OCI-LY7 (cell line): ENCODE measurements at regions not wholly inside any gene's neighbourhood (a gene's known extent, or its start where the extent isn't known, plus 50 kb on each side); places are given as distances from the start of the nearest gene placed in this dataset.

ENCODE experiments used
- BruUV-seq: library from RNA; stranded (reverse); fragments of 400-500 nt; replicated peaks from 2 replicates; lab custom pipeline; 2021; lab: Mats Ljungman, UMichigan
- CTCF ChIA-PET: fragments of 300-600 bp; sonication (Branson Sonifier 250); formaldehyde crosslinking; loops from one replicate; lab custom pipeline; 2022; ENCODE audit warnings: antibody characterized with exemption; ENCODE audit not compliant: unreplicated experiment; lab: Charles Lee
- POLR2A ChIA-PET: fragments of 300-600 bp; sonication (Branson Sonifier 250); formaldehyde crosslinking; loops from one replicate; lab custom pipeline; 2022; ENCODE audit warnings: antibody characterized with exemption; lab: Charles Lee
- DNase-seq: peaks from one replicate; pipeline ENCODE4 v3.0.0-alpha.2; 2015; ENCODE audit warnings: low spot score
- H2AFZ ChIP-seq: fragments of 200-600 bp; sonication (generic), shearing (Covaris generic); 2 replicates; pipeline ENCODE4 v1.6.1; 2014; ENCODE audit warnings: mild to moderate bottlenecking, antibody characterized with exemption, low read length, moderate library complexity
- H3K27ac ChIP-seq: fragments of 200-600 bp; sonication (generic); 2 replicates; pipeline ENCODE4 v1.5.1; 2014; ENCODE audit warnings: mixed run types, low read depth, mild to moderate bottlenecking, moderate library complexity, low read length, inconsistent platforms; ENCODE audit not compliant: poor library complexity, severe bottlenecking
- H3K36me3 ChIP-seq: fragments of 200-600 bp; sonication (generic); 2 replicates; pipeline ENCODE4 v1.6.1; 2014; ENCODE audit warnings: mild to moderate bottlenecking, antibody characterized with exemption, low read length, moderate library complexity, mixed read lengths; ENCODE audit not compliant: insufficient read depth
- H3K4me1 ChIP-seq: fragments of 200-600 bp; sonication (generic); 2 replicates; pipeline ENCODE4 v1.5.1; 2014; ENCODE audit warnings: mild to moderate bottlenecking, low read length; ENCODE audit not compliant: insufficient read depth, poor library complexity, severe bottlenecking
- H3K4me2 ChIP-seq: fragments of 200-600 bp; sonication (generic); 2 replicates; pipeline ENCODE4 v1.6.1; 2014; ENCODE audit warnings: mild to moderate bottlenecking, low read length
- H3K4me3 ChIP-seq: fragments of 200-600 bp; sonication (generic); 2 replicates; pipeline ENCODE4 v1.5.1; 2014; ENCODE audit warnings: mild to moderate bottlenecking, low read depth, low read length; ENCODE audit not compliant: poor library complexity, severe bottlenecking
- H3K79me2 ChIP-seq: fragments of 200-600 bp; sonication (generic); 2 replicates; pipeline ENCODE4 v1.6.1; 2016; ENCODE audit warnings: low read depth, mild to moderate bottlenecking, low read length, moderate library complexity, mixed read lengths; ENCODE audit not compliant: insufficient read depth
- H3K9me2 ChIP-seq: fragments of 200-600 bp; sonication (generic); 2 replicates; pipeline ENCODE4 v1.6.1; 2016; ENCODE audit warnings: mild to moderate bottlenecking, low read length, mixed read lengths; ENCODE audit not compliant: insufficient read depth
- H3K9me3 ChIP-seq: fragments of 200-600 bp; sonication (generic); 2 replicates; pipeline ENCODE4 v1.6.1; 2014; ENCODE audit warnings: mild to moderate bottlenecking, mixed run types, low read length, mixed read lengths
- H4K20me1 ChIP-seq: fragments of 200-600 bp; sonication (generic); 2 replicates; pipeline ENCODE4 v1.6.1; 2014; ENCODE audit warnings: mild to moderate bottlenecking, antibody characterized with exemption, low read length, moderate library complexity, mixed read lengths; ENCODE audit not compliant: insufficient read depth
- EZH2phosphoT487 ChIP-seq: fragments of 200-600 bp; sonication (generic); IDR thresholded peaks from 2 replicates; pipeline ENCODE4 v1.6.1; 2018; ENCODE audit warnings: low read depth, borderline replicate concordance, mild to moderate bottlenecking, mixed run types, antibody characterized with exemption, low read length, moderate library complexity, mixed read lengths
- intact Hi-C: fragments of 100-400 bp; cut with micrococcal nuclease; formaldehyde crosslinking; loops from one replicate; pipeline ENCODE4 v1.10.0; 2022; ENCODE audit not compliant: unreplicated experiment
- TF ChIP-seq, protein P1 (sequence below): fragments of 200-600 bp; sonication (generic); conservative IDR thresholded peaks from 2 replicates; pipeline ENCODE4 v1.5.1; 2014; ENCODE audit warnings: mild to moderate bottlenecking, antibody characterized with exemption, low read length, moderate library complexity, mixed read lengths

DNA sequence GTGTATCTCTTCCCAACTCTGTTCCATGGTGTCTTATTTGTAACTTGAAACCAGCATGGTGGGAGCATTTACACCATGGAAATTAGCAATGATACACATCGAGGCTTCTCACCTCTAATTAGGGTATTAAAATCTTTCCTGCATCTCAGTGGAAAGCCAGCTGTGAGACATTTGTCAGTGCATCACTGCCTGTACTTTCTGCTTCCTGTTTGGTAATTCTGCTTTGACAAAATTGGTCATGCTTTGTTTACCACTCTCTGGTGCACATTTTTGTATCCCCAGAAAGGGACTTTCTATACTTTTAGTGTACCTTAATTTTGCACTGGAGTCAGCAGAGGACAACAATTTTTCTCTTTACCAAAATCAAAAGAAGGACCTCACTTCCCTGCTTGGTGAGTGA lies 402.1 kb downstream of the PDCD6IP start:
- Histone ChIP-seq H2AFZ (peak overlapping the region; percentile 80), H3K4me2 (peak overlapping the region; percentile 50), H3K27ac (peak overlapping the region; percentile 45), H4K20me1 (no peaks in the 10 kb centered on the region), H3K9me2 (no peaks in the 10 kb centered on the region), H3K4me3 (peak overlapping the region; percentile 9), H3K36me3 (no peaks in the 10 kb centered on the region), H3K4me1 (peaks cover 35% of the 10 kb centered on the region), H3K79me2 (no peaks in the 10 kb centered on the region), H3K9me3 (peaks cover 9% of the 10 kb centered on the region)
- CTCF ChIA-PET, result no interaction called here
- intact Hi-C loops, result no loop called here
- DNase-seq, result peak; percentile 63
- BruUV-seq, result no TSS peak
- TF ChIP-seq, protein P1, sequence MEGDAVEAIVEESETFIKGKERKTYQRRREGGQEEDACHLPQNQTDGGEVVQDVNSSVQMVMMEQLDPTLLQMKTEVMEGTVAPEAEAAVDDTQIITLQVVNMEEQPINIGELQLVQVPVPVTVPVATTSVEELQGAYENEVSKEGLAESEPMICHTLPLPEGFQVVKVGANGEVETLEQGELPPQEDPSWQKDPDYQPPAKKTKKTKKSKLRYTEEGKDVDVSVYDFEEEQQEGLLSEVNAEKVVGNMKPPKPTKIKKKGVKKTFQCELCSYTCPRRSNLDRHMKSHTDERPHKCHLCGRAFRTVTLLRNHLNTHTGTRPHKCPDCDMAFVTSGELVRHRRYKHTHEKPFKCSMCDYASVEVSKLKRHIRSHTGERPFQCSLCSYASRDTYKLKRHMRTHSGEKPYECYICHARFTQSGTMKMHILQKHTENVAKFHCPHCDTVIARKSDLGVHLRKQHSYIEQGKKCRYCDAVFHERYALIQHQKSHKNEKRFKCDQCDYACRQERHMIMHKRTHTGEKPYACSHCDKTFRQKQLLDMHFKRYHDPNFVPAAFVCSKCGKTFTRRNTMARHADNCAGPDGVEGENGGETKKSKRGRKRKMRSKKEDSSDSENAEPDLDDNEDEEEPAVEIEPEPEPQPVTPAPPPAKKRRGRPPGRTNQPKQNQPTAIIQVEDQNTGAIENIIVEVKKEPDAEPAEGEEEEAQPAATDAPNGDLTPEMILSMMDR, result no peak
- no peak for TF ChIP-seq EZH2phosphoT487
- POLR2A ChIA-PET, result interaction anchor here (1.3 to 2.0 kb wide), 3 partner anchors 9 to 23 kb away, joined by 4 to 12 read pairs (median 4); no protein-coding TSS in a partner anchor

DNA sequence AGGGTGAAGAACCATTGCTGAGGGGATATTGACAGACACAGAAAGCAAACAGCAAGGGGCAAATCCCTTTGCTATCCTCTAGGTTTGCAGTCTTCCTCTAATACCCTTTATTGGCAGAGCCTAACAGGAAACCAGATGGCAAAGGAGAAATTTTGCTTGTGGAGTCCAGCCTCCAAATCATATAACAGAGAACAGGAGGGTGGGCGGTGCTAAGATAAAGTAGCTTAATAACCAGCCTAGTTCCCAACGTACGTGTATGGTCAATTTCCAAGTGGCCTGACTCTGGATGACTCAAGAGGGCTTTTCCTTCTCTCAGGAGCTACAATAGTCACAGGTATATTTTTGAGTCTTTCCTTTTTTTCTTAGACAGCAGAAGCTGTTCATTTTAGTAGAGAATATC lies 404.5 kb downstream of the PDCD6IP start:
- Histone ChIP-seq H3K9me3 (peaks cover 9% of the 10 kb centered on the region), H3K4me3 (no peak overlapping the region), H3K36me3 (no peaks in the 10 kb centered on the region), H3K4me2 (no peak overlapping the region), H3K79me2 (no peaks in the 10 kb centered on the region), H3K4me1 (peaks cover 32% of the 10 kb centered on the region), H3K27ac (no peak overlapping the region), H2AFZ (no peak overlapping the region), H4K20me1 (no peaks in the 10 kb centered on the region), H3K9me2 (no peaks in the 10 kb centered on the region)
- no peak for TF ChIP-seq EZH2phosphoT487
- TF ChIP-seq, protein P1, result no peak
- POLR2A ChIA-PET, result interaction anchor here (1.5 to 1.6 kb wide), 2 partner anchors 10 kb away, joined by 4 to 8 read pairs; no protein-coding TSS in a partner anchor
- CTCF ChIA-PET, result no interaction called here
- intact Hi-C loops, result no loop called here
- no peak for DNase-seq
- no TSS peak for BruUV-seq

DNA sequence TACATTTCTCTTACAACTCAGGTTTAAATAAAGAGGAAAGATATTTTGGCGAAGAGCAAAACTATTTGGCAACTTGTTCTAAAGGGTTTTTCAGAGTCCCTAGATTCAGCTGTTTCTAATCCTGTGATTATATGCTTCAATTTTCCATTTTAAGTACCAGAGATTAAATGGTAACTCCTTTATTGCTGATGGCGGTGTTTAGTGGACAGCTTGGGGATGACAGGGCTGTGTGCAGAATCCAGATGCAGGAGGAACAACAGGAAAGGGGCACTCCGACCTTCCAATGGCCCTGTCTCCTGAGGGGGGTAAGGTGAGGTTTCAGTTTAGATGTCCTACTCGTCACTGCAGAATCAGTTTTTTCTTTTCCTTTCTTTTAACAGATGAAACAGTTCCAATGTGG lies 405.0 kb downstream of the PDCD6IP start:
- peaks cover 28% of the 10 kb centered on the region for H3K4me1 ChIP-seq
- H3K9me2 ChIP-seq, result no peaks in the 10 kb centered on the region
- POLR2A ChIA-PET, result interaction anchor here (0.6 to 1.6 kb wide), 3 partner anchors 9 to 16 kb away, joined by 3 to 8 read pairs (median 4); no protein-coding TSS in a partner anchor
- H2AFZ ChIP-seq, result no peak overlapping the region
- H3K4me2 ChIP-seq, result no peak overlapping the region
- no peaks in the 10 kb centered on the region for H3K36me3 ChIP-seq
- no peak overlapping the region for H3K27ac ChIP-seq
- peaks cover 9% of the 10 kb centered on the region for H3K9me3 ChIP-seq
- H4K20me1 ChIP-seq, result no peaks in the 10 kb centered on the region
- CTCF ChIA-PET, result no interaction called here
- no peak overlapping the region for H3K4me3 ChIP-seq
- TF ChIP-seq, protein P1, result no peak
- TF ChIP-seq EZH2phosphoT487, result no peak
- BruUV-seq, result no TSS peak
- H3K79me2 ChIP-seq, result no peaks in the 10 kb centered on the region
- intact Hi-C loops, result no loop called here
- no peak for DNase-seq
